Daoy (cell line): ENCODE measurements at regions not wholly inside any gene's neighbourhood (a gene's known extent, or its start where the extent isn't known, plus 50 kb on each side); places are given as distances from the start of the nearest gene placed in this dataset.
"Not testable (repeated sequence)": the region's sequence is repeated elsewhere in the genome, so short reads cannot be mapped to it uniquely, and the experiment has no call there.

Experiments
- DNase-seq: peaks from one replicate; pipeline ENCODE4 v3.0.0-alpha.2; 2015; ENCODE audit warnings: low read depth

GRCh38 chr10:30701451-30702173, 72.1 kb upstream of the LYZL2 start:
- DNase-seq = peak; percentile 70

GRCh38 chr10:30697806-30698205, 68.3 kb upstream of the LYZL2 start:
- no peak for DNase-seq

- DNase-seq = not testable (repeated sequence)
Observed at GRCh38 chr10:30697221-30697620, 67.7 kb upstream of the LYZL2 start.

- not testable (repeated sequence) for DNase-seq
Observed at GRCh38 chr10:30696416-30697185, 67.0 kb upstream of the LYZL2 start.

- peak; percentile 75 for DNase-seq
Observed at GRCh38 chr10:30695481-30696236, 66.1 kb upstream of the LYZL2 start.

GRCh38 chr10:30694518-30695228, 65.1 kb upstream of the LYZL2 start:
- no peak for DNase-seq

GRCh38 chr10:30691639-30692015, 62.1 kb upstream of the LYZL2 start:
- DNase-seq = peak; percentile 37

- not testable (repeated sequence) for DNase-seq
Observed at GRCh38 chr10:30690948-30691638, 61.5 kb upstream of the LYZL2 start.

GRCh38 chr10:30688456-30688855, 58.9 kb upstream of the LYZL2 start:
- DNase-seq = no peak

- DNase-seq = peak; percentile 73
Observed at GRCh38 chr10:30687698-30688213, 58.2 kb upstream of the LYZL2 start.

- DNase-seq = no peak
Observed at GRCh38 chr10:30686708-30687107, 57.2 kb upstream of the LYZL2 start.

GRCh38 chr10:30683496-30683895, 53.9 kb upstream of the LYZL2 start:
- no peak for DNase-seq

GRCh38 chr10:30682377-30683199, 53.0 kb upstream of the LYZL2 start:
- peak; percentile 93 for DNase-seq

GRCh38 chr10:30680908-30681307, 51.4 kb upstream of the LYZL2 start:
- DNase-seq = no peak
